GM19455 (cell line): ENCODE measurements at regions not wholly inside any gene's neighbourhood (a gene's known extent, or its start where the extent isn't known, plus 50 kb on each side); places are given as distances from the start of the nearest gene placed in this dataset.
"Not testable (repeated sequence)": the region's sequence is repeated elsewhere in the genome, so short reads cannot be mapped to it uniquely, and the experiment has no call there.

Experiments used
- ATAC-seq: cut with Tn5 transposase; IDR thresholded peaks from one replicate; pipeline ENCODE4 v1.9.1; 2021; ENCODE audit not compliant: unreplicated experiment

DNA sequence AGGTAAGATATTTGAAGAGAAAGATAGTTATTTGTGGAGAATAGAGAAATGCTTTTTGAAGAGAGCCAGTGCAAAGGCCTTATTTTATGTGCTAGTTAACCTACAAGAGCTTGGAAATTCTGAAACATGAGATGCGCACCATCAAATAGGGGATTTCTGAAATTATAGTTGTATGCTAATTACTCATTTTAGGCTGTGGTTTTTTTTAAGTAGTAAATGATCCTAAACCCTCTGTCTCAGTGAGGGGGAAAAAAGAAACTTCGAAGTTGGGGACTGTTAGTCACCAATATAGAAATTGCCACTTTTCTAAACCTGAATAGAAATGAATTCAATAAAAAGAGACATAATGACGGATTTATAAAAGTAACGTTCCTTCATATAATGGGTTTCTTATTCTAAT, 119.3 kb upstream of the MDFIC start:
- no peak for ATAC-seq

DNA sequence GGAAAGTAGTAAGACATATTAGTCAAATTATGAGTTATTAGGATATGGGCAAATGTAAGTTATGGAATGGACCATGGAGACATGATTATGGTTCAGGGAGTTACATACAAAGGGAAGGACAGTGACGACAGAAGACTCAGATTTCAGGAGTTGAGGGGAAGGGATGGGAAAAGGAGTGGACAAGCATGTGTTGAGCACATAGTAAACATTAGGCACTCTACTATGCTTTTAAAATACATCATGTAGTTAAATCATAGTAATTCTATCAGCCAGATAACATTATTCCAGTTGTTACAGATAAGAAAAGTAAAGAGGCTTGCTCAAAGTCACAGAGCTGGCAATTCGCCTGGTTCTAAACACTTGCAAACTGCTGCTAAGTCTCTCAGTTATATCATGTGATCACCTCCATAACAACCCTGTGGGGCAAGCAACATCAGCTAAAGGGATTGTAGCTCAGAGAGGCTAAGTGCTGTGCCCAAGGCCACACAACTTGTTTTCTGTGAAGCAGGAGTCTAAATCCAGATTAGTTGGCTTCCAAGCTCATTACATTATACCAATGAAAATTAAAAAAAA, 115.2 kb upstream of the MDFIC start:
- no peak for ATAC-seq

DNA sequence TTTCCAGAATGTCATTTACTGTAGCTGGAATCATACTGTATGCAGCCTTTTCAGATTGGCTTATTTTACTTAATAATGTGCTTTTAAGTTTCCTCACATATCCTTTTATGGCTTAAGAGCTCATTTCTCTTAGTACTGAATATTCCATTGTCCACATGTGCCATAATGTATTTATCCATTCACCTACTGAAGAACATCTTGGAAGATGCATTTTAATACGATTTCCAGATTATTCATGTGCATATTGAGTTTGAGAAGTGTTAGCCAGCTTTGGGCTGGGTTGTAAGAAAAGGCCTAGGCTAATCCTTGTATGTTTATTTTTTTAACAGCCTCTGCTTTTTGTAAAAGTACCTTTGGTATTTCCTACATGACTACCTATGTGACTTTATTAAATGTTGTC, 109.3 kb upstream of the MDFIC start:
- no peak for ATAC-seq

DNA sequence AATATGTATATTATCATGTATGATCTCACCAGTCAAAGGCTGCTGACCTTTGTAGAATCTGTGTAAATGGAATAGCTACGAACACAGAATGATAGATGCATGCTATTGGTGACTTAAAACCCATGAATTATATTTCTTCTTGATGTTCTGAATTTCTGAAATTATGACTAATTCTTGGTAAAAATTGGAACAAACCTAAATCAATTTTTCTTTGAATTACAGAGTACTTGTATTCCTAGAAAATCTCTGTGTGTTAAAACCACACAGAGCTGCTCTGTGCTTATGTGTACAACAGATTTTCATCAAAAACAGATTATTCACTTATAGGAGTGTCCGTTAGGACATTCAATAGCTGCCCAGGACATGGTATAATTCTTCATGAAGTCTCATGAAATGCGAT, 108.3 kb upstream of the MDFIC start:
- ATAC-seq: no peak

DNA sequence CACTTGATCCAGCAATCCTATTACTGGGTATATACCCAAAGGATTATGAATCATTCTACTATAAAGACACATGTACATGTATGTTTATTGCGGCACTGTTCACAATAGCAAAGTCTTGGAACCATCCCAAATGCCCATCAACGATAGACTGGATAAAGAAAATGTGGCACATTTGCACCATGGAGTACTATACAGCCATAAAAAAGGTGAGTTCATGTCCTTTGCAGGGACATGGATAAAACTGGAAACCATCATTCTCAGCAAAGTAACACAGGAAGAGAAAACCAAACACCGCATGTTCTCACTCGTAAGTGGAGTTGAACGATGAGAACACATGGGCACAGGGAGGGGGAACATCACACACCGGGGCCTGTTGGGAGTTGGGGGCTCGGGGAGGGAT, 104.9 kb upstream of the MDFIC start:
- not testable (repeated sequence) for ATAC-seq

DNA sequence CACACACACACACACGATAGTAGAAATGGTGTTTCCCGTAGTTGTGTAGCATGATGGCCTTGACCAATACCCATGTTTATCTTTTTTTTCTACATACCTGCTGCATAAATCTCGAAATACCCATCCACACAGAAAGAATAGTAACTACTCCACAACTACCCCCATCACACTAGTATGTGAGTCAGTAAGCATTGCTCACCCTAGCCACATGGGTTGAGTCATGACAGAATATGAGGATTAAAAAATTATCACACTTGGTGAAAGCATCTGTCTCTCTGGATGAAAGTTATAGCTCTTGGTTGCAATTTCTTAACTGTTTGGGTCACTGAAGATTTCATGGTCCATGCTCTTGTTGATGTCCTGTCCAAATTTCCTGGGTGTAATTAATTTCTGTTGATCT, 103.4 kb upstream of the MDFIC start:
- ATAC-seq: no peak

DNA sequence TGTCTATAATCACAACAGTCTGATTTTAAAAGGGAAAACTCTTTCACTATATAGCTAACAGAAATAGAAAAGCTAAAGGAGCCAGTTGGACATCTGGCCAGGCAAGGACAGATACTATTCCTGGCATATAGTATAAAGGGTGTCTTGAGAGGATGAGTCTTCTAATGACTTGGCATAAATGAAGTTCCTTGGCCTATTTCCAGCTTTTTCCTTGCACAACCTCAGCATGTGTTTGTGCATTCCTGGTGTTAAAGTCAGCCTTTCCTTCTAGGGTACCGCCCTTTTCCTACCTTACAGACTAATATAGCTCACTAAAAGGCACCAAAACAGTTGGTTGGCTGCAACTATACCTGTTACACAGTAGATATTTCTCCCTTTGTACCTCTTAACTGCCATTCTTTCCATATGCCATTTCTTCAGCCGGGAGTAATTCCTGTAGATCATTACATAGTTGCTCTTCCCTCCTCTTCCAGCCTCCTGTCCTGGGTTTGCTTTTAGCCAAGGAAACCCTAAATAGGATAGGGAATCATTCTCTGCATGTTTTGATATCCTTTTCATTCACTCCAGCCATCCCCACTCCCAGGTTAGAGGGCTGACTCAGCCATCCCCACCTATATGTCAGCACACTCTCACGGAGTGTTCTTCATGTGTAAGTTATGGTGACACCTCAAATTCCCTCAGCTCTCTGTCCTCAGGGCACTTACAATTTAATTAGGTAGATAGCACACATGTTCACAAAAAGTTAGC, 102.1 kb upstream of the MDFIC start:
- no peak for ATAC-seq

DNA sequence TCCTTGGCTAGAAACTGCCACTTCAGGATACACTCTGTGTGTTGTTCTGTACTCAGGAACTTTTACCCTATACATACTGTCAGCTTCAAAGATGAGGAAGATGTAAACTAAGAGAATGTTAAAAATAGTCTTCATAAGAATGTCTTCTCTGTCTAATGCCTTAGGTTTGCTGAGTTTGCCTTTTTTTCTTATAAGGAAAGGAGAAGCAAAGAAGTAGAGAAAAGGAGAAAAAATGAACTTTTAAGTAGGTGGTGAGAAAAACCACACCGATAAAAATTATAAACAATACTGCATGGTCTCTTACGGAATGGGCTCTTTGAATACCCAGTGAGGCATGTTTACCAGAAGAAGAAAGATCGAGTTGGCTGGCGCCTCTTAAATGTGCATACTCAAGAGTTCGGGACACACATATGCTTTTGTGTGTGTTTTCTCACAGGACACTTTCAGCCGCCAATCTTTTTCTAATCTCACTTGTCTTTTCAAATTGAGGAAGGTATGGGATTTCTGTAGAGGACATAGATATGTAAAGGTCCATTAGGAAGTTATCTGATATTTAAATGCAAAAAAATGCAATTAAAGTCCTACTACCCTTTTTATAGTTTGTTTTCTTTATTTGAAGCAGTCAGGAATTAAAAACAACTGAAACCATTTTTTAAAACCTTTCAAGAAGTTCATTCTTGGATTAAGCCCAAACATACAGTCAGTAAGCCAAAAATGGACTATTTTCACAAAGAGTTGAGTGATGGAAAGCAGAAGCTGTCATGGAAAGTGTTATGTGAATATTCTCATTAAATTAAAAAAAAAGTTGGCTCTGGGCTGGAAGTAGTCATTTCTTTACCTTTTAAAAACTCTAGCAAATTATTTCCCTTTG, 100.6 kb upstream of the MDFIC start:
- no peak for ATAC-seq

DNA sequence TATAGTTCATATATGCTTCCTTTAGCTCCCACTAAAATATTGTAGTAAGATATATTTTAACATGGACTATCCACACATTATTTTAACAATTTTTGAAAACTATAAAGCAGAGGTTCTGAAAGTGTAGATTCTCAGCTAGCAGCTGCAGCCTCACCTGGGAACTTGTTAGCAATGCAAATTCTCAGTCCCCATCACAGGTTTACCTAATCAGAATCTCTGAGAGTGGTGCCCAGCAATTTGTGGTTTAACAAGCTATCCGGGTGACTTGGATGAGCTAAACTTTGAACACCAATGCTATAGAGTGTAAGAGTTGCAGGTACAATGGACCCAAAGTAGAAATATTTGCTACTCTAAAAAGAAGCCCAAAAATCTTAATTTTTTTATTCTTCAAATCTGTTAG, 99.8 kb upstream of the MDFIC start:
- no peak for ATAC-seq

DNA sequence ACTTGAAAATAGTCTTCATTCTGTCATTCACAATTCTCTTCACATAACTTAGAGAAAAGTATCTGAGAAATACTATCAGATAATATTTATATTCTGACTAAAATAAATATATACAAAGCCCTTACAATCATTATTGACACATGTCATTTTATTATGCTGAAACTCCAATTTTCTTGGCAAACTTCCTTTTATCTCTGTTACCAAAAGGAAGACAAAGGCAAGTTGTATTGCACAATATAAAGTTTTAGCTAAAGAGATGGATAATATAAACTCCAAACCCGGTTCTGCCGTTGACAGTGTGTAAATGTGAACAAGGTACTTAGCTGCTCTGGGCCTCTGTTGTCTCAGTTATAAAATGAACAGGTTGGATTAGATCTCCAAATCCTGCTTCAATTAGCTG, 99.0 kb upstream of the MDFIC start:
- ATAC-seq: no peak

DNA sequence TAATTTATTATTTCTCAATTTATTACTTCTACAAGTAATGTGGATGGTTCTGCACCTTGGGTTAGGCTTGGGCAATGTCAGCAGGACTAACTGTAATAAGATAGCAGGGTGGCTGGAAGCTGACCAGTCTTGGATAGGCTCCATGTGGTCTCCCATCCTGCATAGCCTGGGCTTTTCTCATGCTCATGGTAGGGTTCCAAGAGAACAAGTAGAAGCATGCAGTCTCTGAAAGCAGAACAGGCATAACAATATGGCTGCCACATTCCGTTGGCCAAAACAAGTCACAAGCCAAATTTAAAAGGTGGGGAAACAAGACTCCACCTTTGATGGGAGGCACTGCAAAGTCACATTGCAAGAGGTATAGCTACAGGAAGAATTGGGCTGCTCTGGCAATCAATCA, 98.6 kb upstream of the MDFIC start:
- ATAC-seq: no peak

DNA sequence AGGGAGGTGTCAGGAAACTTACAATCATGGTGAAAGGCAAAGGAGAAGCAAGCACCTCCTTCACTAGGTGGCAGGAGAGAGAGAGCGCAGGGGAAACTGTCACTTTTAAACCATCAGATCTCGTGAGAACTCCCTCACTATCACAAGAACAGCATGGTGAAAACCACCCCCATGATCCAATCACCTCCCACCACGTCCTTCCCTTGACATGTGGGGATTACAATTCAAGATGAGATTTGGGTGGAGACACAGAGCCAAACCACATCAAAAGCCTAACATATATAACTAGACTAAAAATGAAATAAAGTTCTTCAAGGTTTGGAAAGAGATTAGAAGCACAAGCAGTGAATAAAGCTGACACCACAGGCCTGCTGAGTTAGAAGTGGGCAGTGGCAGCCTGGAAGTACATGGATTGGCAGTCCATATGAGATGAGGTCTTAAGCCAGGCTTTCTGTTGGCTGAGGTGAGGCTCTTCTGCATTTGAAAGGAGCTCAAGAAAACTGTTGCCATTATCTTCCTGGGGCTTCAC, 96.4 kb upstream of the MDFIC start:
- no peak for ATAC-seq

DNA sequence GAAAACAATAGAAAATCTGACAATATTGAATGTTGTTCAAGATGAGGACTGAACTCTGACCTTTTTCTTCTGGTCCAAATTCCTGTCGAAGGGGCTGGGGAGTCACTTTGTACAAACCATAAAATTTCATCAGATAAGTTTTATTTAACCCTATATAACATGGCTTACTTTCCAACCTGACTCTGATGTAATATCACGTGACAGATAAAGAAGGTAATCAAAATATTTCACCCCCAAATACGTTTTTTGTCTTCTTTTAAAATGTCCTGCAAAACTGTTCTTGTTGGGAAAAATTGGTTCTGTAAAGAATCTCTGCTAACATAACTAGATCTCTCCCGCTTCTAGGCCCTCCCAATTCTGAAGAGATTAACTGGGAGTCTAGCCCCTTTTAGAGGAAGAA, 90.9 kb upstream of the MDFIC start:
- no peak for ATAC-seq

DNA sequence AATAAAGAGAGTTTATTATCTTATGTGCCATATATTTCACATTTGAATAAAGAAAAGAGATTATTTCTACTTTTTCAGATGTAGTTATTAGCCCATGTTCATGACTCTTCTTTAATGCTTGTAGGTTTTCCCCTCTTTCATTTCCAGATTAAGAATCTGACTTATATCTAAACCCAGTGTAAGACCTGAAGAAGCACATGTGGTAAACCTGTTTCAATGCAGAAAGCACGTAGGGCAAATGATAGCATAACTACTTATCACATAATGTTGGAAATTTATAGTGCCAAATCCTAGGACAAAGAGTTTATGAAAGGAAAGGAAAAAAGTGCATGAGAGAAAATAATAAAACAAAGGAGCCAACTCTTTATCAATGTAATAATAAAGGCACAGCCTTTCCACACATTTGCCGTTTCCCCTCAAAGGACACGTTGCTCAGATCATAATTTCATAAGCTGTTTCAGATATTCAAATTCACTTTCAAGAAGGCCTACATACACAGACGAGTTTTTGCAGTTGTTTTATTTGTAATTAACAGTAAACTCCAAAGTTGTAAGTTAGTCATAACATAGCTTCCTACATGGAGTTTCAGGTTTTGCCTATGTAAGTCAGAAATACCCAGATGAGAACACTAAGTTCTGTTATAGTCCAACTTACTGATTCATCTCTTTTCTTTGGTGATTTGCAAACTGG, 88.8 kb upstream of the MDFIC start:
- ATAC-seq: peak; percentile 92

DNA sequence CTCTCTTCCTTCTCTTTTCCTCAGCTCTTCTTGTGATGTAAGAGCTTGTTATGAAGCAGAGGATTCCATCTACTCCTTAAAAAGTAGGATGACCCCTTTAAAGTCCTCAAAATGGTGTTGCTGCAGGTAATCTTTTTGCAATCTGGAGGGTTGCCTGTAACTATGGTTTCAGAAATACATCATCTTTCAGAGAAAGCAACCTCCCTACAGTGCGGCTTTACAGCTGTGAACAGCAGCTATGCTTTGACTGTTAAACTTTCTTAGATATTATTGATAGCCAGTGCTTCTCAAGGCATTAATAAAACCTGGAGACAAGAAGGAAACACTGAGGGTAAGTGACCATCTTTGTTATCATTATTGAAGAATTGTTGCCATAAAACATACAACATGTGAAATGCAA, 86.6 kb upstream of the MDFIC start:
- no peak for ATAC-seq

DNA sequence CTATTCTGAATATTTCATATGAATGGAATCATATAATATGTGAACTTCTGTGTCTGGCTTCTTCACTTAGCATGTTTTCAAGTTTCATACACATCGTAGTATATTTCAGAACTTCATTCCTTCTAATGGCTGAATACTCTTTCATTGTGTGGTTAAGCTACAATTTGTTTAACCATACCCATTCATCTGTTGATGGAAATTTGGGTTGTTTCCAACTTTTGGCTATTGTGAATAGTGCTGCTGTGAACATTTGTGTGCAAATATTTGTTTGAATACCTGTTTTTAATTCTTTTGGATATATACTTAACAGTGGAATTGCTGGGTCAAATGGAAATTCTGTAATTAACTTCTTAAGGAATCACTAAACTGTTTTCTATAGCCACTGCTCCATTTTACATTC, 86.0 kb upstream of the MDFIC start:
- ATAC-seq: no peak

DNA sequence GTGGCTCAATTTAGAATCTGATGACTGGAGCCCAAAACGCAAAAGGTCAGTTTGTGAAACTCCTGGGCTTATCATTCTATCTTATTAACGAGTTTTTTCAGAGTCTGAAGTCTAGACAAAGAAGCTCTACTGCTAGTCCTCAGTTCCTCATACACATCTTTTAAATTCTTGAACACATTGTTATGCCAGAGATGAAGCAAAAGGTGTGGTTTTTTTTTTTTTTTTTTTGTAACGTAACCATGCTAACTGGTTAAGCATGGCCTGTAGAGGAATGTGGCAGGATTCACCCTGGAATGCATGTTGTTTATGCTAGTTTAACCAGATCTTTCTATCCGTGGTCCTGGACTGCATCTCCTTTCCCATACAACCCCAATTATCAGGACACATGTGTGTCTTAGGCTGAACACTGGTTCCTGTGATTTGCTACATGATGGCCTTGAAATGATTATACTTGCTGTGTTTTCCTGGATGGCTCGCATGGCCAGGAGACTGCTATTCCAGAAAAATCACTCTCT, 79.3 kb upstream of the MDFIC start:
- no peak for ATAC-seq

DNA sequence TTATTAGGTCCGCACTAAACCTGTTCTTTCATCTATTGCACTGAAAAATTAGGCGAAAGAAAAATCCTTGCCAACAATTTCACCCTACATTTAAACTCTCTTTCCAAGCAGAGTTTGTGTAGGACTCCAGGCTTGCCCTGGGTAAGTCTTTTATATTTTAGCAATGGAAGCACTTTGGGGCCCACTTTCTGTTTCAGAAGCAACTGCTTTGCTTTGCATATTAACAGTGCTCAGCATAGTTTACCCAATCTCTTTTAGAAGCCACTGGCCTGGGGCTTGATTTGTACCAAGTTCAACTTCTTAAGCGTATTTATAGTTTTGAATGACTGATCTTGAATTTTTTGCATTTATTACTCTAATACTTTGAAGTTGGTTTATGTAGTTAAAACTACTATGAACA, 78.8 kb upstream of the MDFIC start:
- no peak for ATAC-seq

DNA sequence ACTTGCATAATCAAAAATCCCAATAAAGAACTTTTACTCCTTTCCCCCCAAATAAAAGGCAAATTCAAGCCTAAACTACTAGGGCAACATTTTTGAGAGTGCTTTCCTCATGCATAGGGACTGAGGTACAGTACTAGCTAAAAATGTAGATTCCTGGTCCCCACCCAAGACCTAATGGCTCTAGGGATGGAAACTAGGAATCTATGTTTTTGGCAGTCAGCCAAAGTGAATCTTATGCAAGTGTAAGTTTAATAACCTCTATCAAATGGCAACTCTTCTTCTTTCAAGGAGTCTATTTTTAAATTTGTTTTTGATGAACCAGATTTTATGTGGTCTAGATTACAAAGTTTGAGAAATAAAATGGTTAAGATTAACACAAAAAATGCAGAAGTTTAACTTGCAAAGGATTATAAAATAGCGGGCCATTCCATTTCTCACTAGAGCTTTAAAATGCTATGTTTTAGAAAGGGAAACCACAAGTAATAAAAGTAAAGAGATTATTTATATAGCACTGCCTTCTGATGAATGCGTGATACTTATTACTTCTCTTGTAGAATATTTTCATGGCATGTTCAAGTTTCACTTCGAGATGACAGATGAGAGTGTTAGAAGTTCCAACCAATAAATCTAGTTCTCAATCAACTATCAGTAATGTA, 70.4 kb upstream of the MDFIC start:
- no peak for ATAC-seq

DNA sequence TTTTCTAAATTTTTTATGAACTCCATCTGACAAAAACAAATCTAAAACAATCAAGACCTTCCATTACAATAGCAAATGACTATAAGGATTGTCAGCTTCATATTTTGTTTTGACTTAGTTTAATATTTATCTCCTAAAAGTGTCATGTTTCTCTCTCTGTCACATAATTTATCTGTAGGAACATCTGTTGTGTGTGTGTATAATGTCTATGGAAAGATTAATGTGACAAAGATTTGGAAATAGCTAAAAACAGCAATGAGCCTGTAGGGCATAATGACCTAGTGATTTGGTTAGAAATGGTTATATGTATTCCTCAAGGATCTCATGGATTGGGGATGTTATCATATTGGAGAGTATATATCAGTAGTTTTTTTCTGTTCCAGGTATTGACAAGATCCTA, 69.6 kb upstream of the MDFIC start:
- no peak for ATAC-seq

DNA sequence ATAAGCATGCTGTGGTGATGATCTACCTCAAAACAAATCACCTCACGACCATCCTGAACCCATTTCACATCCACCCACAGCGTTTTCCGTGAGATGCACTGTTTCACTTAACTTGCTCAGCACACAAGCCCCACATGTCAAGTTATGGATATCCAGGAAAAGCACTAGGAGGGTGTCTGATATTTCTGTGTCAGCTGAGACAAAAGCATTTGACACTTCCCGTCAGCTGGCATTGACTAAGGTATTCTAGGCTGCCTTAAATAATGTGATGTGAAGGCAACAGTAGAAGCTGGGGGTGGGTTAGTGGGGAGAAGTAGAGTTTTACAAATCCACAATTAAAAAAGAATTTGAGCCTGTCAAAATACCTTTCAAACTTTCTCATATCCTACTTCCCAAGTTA, 68.7 kb upstream of the MDFIC start:
- ATAC-seq: no peak
